ENCODE measurements at regions not wholly inside any gene's neighbourhood (a gene's known extent, or its start where the extent isn't known, plus 50 kb on each side); places are given as distances from the start of the nearest gene placed in this dataset.
"Not testable (repeated sequence)": the region's sequence is repeated elsewhere in the genome, so short reads cannot be mapped to it uniquely, and the experiment has no call there.

DNA sequence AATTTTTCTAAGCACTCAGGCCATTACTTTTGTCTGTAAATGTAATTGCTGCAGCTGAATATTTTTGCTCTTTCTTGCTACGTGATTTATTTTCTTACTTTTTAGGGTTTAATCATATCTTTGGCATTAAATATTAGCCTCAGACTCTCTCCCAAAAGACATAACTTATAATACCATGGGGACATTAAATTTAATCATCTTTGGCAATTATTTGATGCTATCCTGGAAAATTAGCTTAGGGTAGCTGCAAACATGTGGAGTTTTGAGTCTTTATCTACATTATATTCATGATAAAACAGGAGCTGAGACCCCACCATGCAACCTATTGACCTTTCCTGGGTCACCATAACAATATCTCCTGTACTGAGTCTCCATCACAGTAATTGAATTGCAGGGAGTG lies 59.1 kb upstream of the EDAR start:
- no peak for DNase-seq

DNA sequence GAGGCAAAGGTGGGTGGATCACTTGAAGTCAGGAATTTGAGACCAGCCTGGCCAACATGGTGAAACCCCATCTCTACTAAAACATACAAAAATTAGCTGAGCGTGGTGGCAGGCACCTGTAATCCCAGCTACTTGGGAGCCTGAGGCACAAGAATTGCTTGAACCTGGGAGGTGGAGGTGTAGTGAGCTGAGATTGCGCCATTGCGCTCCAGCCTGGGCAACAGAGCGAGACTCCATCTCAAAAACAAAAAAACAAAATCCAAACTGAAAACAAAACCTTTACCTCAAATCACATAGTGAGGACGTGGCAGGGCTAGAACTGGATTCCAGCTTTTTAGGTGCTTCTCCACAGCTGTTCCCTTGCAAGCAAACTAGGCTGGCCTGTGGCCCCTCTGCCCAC lies 58.5 kb upstream of the EDAR start:
- DNase-seq: not testable (repeated sequence)

DNA sequence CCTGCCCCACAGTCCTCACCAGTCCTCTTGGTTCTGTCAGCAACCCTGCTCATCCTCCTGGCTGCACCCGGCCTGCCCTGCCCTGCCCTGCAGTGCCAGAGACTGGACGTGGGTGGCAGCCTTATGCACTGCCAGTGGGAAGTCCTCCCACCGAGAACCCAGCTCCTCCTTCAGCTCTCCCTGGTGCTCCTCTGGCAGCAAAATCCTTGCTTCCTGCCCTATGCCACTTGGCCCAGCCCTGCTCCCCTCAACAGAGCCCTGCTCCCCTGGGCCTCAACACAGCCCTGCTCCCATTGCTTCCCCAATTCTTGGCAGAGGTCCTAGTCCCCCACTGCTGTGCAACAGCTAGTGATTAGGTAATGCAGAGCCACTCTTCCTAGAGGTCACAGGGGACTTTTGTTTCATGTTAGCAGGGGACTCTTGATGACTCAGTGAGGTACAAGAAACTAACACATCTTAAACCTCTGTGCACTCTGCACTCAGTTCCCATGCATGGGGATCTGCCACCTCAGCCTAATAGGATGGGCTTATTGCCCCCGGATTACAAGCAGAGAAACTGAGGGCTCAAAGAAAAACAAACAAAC lies 58.0 kb upstream of the EDAR start:
- peak; percentile 39 to 69 (median 64) for DNase-seq

DNA sequence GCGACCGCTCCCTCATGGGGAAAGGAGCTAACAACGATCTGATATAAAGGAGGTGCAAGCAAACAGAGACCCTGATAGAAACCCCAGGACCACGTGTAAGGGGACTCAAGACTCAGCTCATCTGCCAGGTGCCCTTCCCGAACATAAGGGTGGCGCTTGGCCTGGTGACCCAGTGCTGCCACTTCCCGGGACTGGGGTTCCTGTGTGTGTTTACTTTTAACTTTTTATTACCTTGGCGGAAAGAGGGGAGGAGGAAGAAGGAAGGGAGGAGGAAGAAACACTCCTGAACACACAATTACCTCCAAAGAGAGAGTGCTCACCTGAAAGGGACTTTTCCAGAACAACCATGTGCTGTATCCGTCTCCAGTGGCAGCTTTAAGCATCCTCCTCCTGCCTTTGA lies 56.5 kb upstream of the EDAR start:
- DNase-seq: no peak

GRCh38 chr2:109038992-109039391 lies 50.0 kb upstream of the EDAR start:
- no peak for DNase-seq
